CD14-positive monocyte (primary cell): ENCODE measurements at regions not wholly inside any gene's neighbourhood (a gene's known extent, or its start where the extent isn't known, plus 50 kb on each side); places are given as distances from the start of the nearest gene placed in this dataset.
"Not testable (repeated sequence)": the region's sequence is repeated elsewhere in the genome, so short reads cannot be mapped to it uniquely, and the experiment has no call there.

Experiments used
- DNase-seq, 3 donors: peaks; one replicate each; pipeline ENCODE4 v3.0.0-alpha.2; 2011 to 2022
- H2AFZ ChIP-seq: 2 replicates; pipeline ENCODE4 v1.6.0; 2012; ENCODE audit warnings: mild to moderate bottlenecking, low read depth, low read length, inconsistent platforms; ENCODE audit not compliant: insufficient read depth, poor library complexity, severe bottlenecking
- H3K27ac ChIP-seq, 2 donors: 1 replicate in 1 of 2; 2 replicates in 1 of 2; pipeline ENCODE4 v1.5.1; 2012 to 2013; ENCODE audit warnings: low read length in 2 of 2, control low read depth in 1 of 2, inconsistent platforms in 1 of 2, low read depth in 1 of 2, mild to moderate bottlenecking in 1 of 2
- H3K27me3 ChIP-seq, 2 donors: one replicate each; pipeline versions ENCODE4 v1.6.0 to v1.6.1; 2011 to 2013; ENCODE audit warnings: low read length in 2 of 2; ENCODE audit not compliant: control insufficient read depth in 2 of 2, insufficient read depth in 2 of 2
- H3K36me3 ChIP-seq, 2 donors: replicated peaks in 1 of 2; 1 replicate in 1 of 2; 2 replicates in 1 of 2; pipeline versions ENCODE4 v1.5.1 to v1.6.1; 2012 to 2013; ENCODE audit warnings: low read length in 2 of 2, control low read depth in 1 of 2, inconsistent platforms in 1 of 2, mild to moderate bottlenecking in 1 of 2; ENCODE audit not compliant: insufficient read depth in 2 of 2, control insufficient read depth in 1 of 2
- H3K4me1 ChIP-seq, 2 donors: 1 replicate in 1 of 2; 2 replicates in 1 of 2; pipeline versions ENCODE4 v1.5.1 to v1.6.1; 2012 to 2013; ENCODE audit warnings: low read length in 2 of 2, control low read depth in 1 of 2, inconsistent platforms in 1 of 2, mild to moderate bottlenecking in 1 of 2, moderate library complexity in 1 of 2; ENCODE audit not compliant: insufficient read depth in 2 of 2, control insufficient read depth in 1 of 2
- H3K4me2 ChIP-seq: replicated peaks from 2 replicates; pipeline ENCODE3; 2012; ENCODE audit warnings: low read length, moderate library complexity, mild to moderate bottlenecking; ENCODE audit not compliant: poor library complexity, severe bottlenecking; ENCODE audit errors: extremely low read depth
- H3K4me3 ChIP-seq, 3 experiments: fragments of 200-600 bp in 1 of 3; sonication (generic) in 1 of 3; replicated peaks in 1 of 3; 1 replicate in 2 of 3; 2 replicates in 1 of 3; pipeline ENCODE4 v1.5.1; 2011 to 2013; ENCODE audit warnings: low read length in 3 of 3, mild to moderate bottlenecking in 3 of 3, control low read depth in 2 of 3, low read depth in 2 of 3, inconsistent platforms in 1 of 3, moderate library complexity in 1 of 3
- H3K79me2 ChIP-seq: 2 replicates; pipeline ENCODE4 v1.6.0; 2012; ENCODE audit warnings: mild to moderate bottlenecking, control low read depth, inconsistent platforms, low read length, moderate library complexity; ENCODE audit not compliant: insufficient read depth
- H3K9ac ChIP-seq: 2 replicates; pipeline ENCODE4 v1.6.0; 2017; ENCODE audit warnings: low read length, mild to moderate bottlenecking; ENCODE audit not compliant: insufficient read depth, poor library complexity, severe bottlenecking
- H3K9me3 ChIP-seq, 2 donors: replicated peaks in 1 of 2; 1 replicate in 1 of 2; 2 replicates in 1 of 2; pipeline versions ENCODE4 v1.5.1 to v1.6.1; 2012 to 2013; ENCODE audit warnings: low read length in 2 of 2, control low read depth in 1 of 2; ENCODE audit not compliant: control insufficient read depth in 1 of 2, insufficient read depth in 1 of 2
- H4K20me1 ChIP-seq: 2 replicates; pipeline ENCODE4 v1.6.0; 2012; ENCODE audit warnings: mild to moderate bottlenecking, low read length, control low read depth, moderate library complexity; ENCODE audit not compliant: insufficient read depth
- H3K27ac Mint-ChIP-seq, 7 donors: one replicate each; pipeline ENCODE4 v1.8.0; 2020; ENCODE audit warnings: mild to moderate bottlenecking in 7 of 7, mixed read lengths in 7 of 7, moderate library complexity in 6 of 7, inconsistent platforms in 2 of 7
- H3K27me3 Mint-ChIP-seq, 3 donors: one replicate each; pipeline ENCODE4 v1.8.0; 2021 to 2022; ENCODE audit warnings: low read depth in 3 of 3, mild to moderate bottlenecking in 3 of 3, mixed read lengths in 3 of 3, moderate library complexity in 3 of 3, inconsistent platforms in 1 of 3
- H3K36me3 Mint-ChIP-seq, 2 donors: one replicate each; pipeline ENCODE4 v1.8.0; 2020; ENCODE audit warnings: mixed read lengths in 2 of 2, inconsistent platforms in 1 of 2, mild to moderate bottlenecking in 1 of 2
- H3K4me1 Mint-ChIP-seq: one replicate; pipeline ENCODE4 v1.8.0; 2020; ENCODE audit warnings: mild to moderate bottlenecking, mixed read lengths
- H3K4me3 Mint-ChIP-seq, 2 donors: one replicate each; pipeline ENCODE4 v1.8.0; 2020; ENCODE audit warnings: mild to moderate bottlenecking in 2 of 2, mixed read lengths in 2 of 2, moderate library complexity in 1 of 2
- H3K9me3 Mint-ChIP-seq, 7 donors: one replicate each; pipeline ENCODE4 v1.8.0; 2020 to 2022; ENCODE audit warnings: mixed read lengths in 7 of 7, mild to moderate bottlenecking in 6 of 7, moderate library complexity in 6 of 7, inconsistent platforms in 2 of 7
- WGBS: methylation state at CpG from one replicate; pipeline ENCODE4 v1.1.5; 2013; ENCODE audit warnings: missing lambda C conversion rate; ENCODE audit not compliant: insufficient coverage; 5-methylcytosine and 5-hydroxymethylcytosine counted together
- intact Hi-C, 2 donors: fragments of 100-400 bp; cut with micrococcal nuclease; formaldehyde crosslinking; loops; one replicate each; pipeline versions ENCODE4 v1.15.0 to v1.15.1; 2023

GRCh38 chr17:20687584-20687983 lies 108.1 kb downstream of the CDRT15L2 start:
- H3K4me1 ChIP-seq, H3K4me2 ChIP-seq, H2AFZ ChIP-seq, intact Hi-C loops, DNase-seq, H3K27ac Mint-ChIP-seq, H3K27me3 ChIP-seq, H3K36me3 ChIP-seq, H3K4me3 ChIP-seq, H3K79me2 ChIP-seq, H3K9me3 ChIP-seq, H3K4me3 Mint-ChIP-seq, H4K20me1 ChIP-seq, H3K36me3 Mint-ChIP-seq, H3K4me1 Mint-ChIP-seq, H3K9ac ChIP-seq, H3K9me3 Mint-ChIP-seq, H3K27me3 Mint-ChIP-seq, H3K27ac ChIP-seq: not testable (repeated sequence)
- no CpG with 5 or more reads among the region's 2 CpGs for whole genome bisulfite sequencing

DNA sequence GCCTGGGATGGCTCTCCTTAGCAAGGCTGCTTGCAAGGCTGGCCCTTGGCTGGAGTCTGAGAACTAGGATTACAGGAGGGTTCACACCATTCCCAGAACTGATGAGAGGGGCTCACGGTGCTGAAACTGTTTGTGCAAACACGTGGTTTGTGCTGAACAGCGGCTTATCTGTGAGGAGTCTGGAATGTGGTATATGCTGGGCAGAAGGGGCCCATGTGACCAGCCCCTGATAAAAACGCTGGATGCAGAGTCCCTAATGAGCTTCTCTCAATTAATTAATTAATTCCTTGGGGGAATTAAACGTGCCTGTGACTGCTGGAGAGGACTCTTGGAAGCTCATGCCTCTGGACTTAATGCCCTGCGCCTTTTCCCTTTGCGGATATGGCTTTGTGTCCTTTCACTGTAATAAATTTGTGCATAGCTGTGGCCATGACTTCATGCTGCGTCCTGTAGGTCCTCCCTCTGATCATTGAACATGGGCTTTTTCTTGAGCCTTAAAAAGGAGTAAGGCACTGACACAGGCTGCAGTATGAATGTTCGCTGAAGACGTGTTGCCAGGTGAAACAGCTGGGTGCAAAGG lies 109.7 kb downstream of the CDRT15L2 start:
- DNase-seq, H3K27me3 ChIP-seq, H3K4me1 ChIP-seq, H3K36me3 Mint-ChIP-seq, H3K4me2 ChIP-seq, H3K4me3 Mint-ChIP-seq, H3K4me3 ChIP-seq, H3K79me2 ChIP-seq, H3K36me3 ChIP-seq, H3K27me3 Mint-ChIP-seq, H3K9ac ChIP-seq, H3K9me3 Mint-ChIP-seq, H4K20me1 ChIP-seq, H2AFZ ChIP-seq, H3K27ac Mint-ChIP-seq, H3K9me3 ChIP-seq, H3K4me1 Mint-ChIP-seq, H3K27ac ChIP-seq, intact Hi-C loops: not testable (repeated sequence)
- 98% methylated on average over 5 of the region's 10 CpGs for WGBS

- H3K9me3 ChIP-seq, H2AFZ ChIP-seq, H3K4me3 Mint-ChIP-seq, intact Hi-C loops, H3K79me2 ChIP-seq, H3K27me3 ChIP-seq, H3K9me3 Mint-ChIP-seq, H3K4me3 ChIP-seq, H3K27ac Mint-ChIP-seq, H3K9ac ChIP-seq, DNase-seq, H3K4me1 ChIP-seq, H3K36me3 ChIP-seq, H3K27ac ChIP-seq, H4K20me1 ChIP-seq, H3K4me1 Mint-ChIP-seq, H3K36me3 Mint-ChIP-seq, H3K4me2 ChIP-seq, H3K27me3 Mint-ChIP-seq: not testable (repeated sequence)
- whole genome bisulfite sequencing, result no CpG with 5 or more reads among the region's 1 CpG
Observed at GRCh38 chr17:20692706-20693105, 113.2 kb downstream of the CDRT15L2 start.

- peaks cover 25% of the 10 kb centered on the region for H3K4me1 Mint-ChIP-seq
- H3K79me2 ChIP-seq, H3K36me3 Mint-ChIP-seq, H3K27ac Mint-ChIP-seq, H3K4me2 ChIP-seq, H3K27me3 Mint-ChIP-seq, H3K36me3 ChIP-seq, H4K20me1 ChIP-seq, H2AFZ ChIP-seq, H3K9ac ChIP-seq, intact Hi-C loops, H3K9me3 Mint-ChIP-seq, H3K4me3 ChIP-seq, H3K27ac ChIP-seq, H3K4me3 Mint-ChIP-seq, H3K9me3 ChIP-seq, DNase-seq, H3K27me3 ChIP-seq: not testable (repeated sequence)
- WGBS, result no CpG with 5 or more reads among the region's 1 CpG
- peaks cover 22 to 23% of the 10 kb centered on the region in 2 donors for H3K4me1 ChIP-seq
Observed at GRCh38 chr17:20695871-20696270, 116.3 kb downstream of the CDRT15L2 start.
